ENCODE measurements at regions not wholly inside any gene's neighbourhood (a gene's known extent, or its start where the extent isn't known, plus 50 kb on each side); places are given as distances from the start of the nearest gene placed in this dataset.

DNA sequence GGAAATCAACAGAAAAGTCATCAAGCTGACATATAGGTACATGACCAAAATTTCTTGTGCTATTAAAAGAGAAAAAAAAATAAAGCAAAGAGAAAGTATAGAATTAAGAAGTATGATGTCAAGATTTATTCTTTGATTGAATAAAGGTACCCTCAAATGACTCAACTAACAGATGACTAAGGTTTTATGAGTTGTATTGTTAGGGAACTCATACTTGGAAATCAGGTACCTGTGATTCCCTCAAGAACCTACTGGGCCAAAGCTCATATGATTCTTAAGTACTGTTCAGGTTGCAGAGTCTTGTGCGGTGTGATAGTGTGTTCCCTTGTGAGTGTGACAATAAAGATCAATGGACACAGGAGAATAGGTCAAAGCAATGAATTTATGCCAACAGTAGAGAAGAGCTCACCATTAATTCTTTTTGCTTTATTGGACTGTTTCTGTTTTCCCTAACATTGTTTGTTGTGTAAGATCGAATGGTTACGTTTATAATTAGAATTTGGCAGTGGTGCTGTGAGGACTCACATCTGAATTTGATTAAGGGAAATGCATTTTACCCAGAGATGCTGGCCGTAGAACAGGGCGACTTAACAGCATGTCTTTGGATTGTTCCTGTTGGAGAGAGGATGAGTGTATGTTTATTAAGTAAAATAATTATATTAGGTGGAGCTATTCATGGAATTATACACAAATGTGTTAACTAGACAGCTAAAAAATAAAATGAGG lies 293.2 kb upstream of the SEMA3D start:
- TF ChIP-seq, protein P1, sequence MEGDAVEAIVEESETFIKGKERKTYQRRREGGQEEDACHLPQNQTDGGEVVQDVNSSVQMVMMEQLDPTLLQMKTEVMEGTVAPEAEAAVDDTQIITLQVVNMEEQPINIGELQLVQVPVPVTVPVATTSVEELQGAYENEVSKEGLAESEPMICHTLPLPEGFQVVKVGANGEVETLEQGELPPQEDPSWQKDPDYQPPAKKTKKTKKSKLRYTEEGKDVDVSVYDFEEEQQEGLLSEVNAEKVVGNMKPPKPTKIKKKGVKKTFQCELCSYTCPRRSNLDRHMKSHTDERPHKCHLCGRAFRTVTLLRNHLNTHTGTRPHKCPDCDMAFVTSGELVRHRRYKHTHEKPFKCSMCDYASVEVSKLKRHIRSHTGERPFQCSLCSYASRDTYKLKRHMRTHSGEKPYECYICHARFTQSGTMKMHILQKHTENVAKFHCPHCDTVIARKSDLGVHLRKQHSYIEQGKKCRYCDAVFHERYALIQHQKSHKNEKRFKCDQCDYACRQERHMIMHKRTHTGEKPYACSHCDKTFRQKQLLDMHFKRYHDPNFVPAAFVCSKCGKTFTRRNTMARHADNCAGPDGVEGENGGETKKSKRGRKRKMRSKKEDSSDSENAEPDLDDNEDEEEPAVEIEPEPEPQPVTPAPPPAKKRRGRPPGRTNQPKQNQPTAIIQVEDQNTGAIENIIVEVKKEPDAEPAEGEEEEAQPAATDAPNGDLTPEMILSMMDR (IDR thresholded peaks at IDR 0.05; ENCODE audit: insufficient read depth, low read depth, low read length), result no peak
- DNase-seq (ENCODE audit: low read depth), result peak; percentile 83
- no peak overlapping the region for H3K4me3 ChIP-seq (ENCODE audit: low read depth, low read length)

DNA sequence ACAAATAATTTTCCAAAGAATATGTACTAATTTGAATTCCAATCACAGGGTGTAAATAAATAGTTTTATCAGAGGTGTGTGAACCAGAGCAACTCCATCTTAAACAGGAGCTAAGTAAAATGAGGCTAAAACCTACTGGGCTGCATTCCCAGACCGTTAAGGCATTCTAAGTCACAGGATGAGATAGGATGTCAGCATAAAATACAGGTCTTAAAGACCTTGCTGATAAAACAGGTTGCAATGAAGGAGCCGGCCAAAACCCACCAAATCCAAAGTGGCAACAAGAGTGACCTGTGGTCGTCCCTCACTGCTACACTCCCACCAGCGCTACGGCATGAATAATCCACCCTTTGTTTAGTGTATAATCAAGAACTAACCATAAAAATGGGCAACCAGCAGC lies 291.7 kb upstream of the SEMA3D start:
- TF ChIP-seq, protein P1 (IDR thresholded peaks at IDR 0.05; ENCODE audit: insufficient read depth, low read depth, low read length), result no peak
- H3K4me3 ChIP-seq (ENCODE audit: low read depth, low read length), result no peak overlapping the region
- DNase-seq (ENCODE audit: low read depth), result no peak

DNA sequence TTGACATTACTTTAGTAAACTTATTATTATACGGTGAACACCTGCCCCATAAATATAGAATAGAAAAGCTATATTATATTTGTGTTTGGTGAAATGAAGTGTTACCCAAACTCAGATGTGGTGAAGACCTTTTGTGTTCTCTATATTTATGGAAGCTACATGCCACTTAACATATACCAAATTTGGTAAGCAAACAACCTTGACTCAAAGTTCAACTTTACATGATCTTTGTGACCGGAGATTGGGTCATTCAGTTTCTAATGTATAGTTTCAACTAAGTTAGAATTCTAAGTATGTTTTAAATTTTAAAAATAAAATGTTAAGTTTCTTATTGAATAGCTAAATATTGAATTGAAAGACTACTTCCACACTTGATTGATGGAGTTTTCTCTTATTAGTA lies 288.6 kb upstream of the SEMA3D start:
- no peak for DNase-seq (ENCODE audit: low read depth)
- H3K4me3 ChIP-seq (ENCODE audit: low read depth, low read length), result no peak overlapping the region
- TF ChIP-seq, protein P1 (IDR thresholded peaks at IDR 0.05; ENCODE audit: insufficient read depth, low read depth, low read length), result no peak

GRCh38 chr7:85475071-85475470 lies 288.2 kb upstream of the SEMA3D start:
- TF ChIP-seq, protein P1 (IDR thresholded peaks at IDR 0.05; ENCODE audit: insufficient read depth, low read depth, low read length), result no peak

DNA sequence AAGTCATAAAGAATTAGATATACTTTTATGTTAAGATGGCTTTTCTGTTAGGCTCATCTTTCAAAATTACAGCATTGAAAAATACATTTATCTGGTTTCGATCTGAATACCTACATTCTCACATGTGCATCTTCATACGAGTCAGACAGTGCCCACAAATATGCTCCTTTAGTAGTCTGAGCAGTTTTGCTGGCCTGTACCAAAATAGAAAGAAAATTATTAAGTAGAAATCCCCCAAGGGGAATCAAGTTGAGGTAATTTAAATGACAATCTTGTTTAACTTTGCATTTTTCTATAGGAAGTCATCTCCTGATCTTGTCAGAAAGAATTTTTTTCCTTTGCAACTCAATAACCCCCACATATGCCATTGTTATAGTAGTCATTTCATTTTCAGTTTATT lies 287.4 kb upstream of the SEMA3D start:
- TF ChIP-seq, protein P1 (IDR thresholded peaks at IDR 0.05; ENCODE audit: insufficient read depth, low read depth, low read length), result no peak
- DNase-seq (ENCODE audit: low read depth), result no peak

More at GRCh38 chr7:85475071-85475470, 288.2 kb upstream of the SEMA3D start:
- no peak for DNase-seq (ENCODE audit: low read depth)
- no peak overlapping the region for H3K4me3 ChIP-seq (ENCODE audit: low read depth, low read length)

GRCh38 chr7:85471740-85472139 lies 284.9 kb upstream of the SEMA3D start:
- TF ChIP-seq, protein P1 (IDR thresholded peaks at IDR 0.05; ENCODE audit: insufficient read depth, low read depth, low read length), result no peak
- no peak overlapping the region for H3K4me3 ChIP-seq (ENCODE audit: low read depth, low read length)
- peak; percentile 35 for DNase-seq (ENCODE audit: low read depth)

More for the DNA sequence above, 287.4 kb upstream of the SEMA3D start:
- no peak overlapping the region for H3K4me3 ChIP-seq (ENCODE audit: low read depth, low read length)

- DNase-seq (ENCODE audit: low read depth), result no peak
- H3K4me3 ChIP-seq (ENCODE audit: low read depth, low read length), result no peak overlapping the region
- TF ChIP-seq, protein P1 (IDR thresholded peaks at IDR 0.05; ENCODE audit: insufficient read depth, low read depth, low read length), result no peak
Observed at GRCh38 chr7:85471307-85471706, 284.5 kb upstream of the SEMA3D start.

Data from fibroblast of villous mesenchyme (primary cell).